Prostate gland (tissue), 2 donors: ENCODE measurements at regions not wholly inside any gene's neighbourhood (a gene's known extent, or its start where the extent isn't known, plus 50 kb on each side); places are given as distances from the start of the nearest gene placed in this dataset.
"Not testable (repeated sequence)": the region's sequence is repeated elsewhere in the genome, so short reads cannot be mapped to it uniquely, and the experiment has no call there.

Source experiments
- DNase-seq: peaks from one replicate; pipeline ENCODE4 v3.0.0-alpha.2; 2019; ENCODE audit warnings: low spot score
- H3K27ac ChIP-seq, 2 donors: fragments of 200-600 bp; sonication (generic); 2 replicates each; pipeline ENCODE4 v1.5.1; 2017 to 2019
- H3K27me3 ChIP-seq: fragments of 200-600 bp; sonication (generic); replicated peaks from 2 replicates; pipeline ENCODE4 v1.5.1; 2019; ENCODE audit not compliant: insufficient read depth
- H3K36me3 ChIP-seq, 2 donors: fragments of 200-600 bp; sonication (generic); 1 replicate in 1 of 2; 2 replicates in 1 of 2; pipeline versions ENCODE4 v1.5.1 to v1.8.1; 2017 to 2019
- H3K4me1 ChIP-seq: fragments of 200-600 bp; sonication (generic); replicated peaks from 2 replicates; pipeline ENCODE4 v1.5.1; 2019
- H3K4me3 ChIP-seq, 2 donors: fragments of 200-600 bp; sonication (generic); 2 replicates each; pipeline ENCODE4 v1.5.1; 2017 to 2019
- H3K9me3 ChIP-seq: fragments of 200-600 bp; sonication (generic); 2 replicates; pipeline ENCODE4 v1.5.1; 2017
- CTCF ChIP-seq, 4 experiments: fragments of 200-600 bp in 2 of 4; fragments of 450-650 bp in 2 of 4; sonication (generic) in 2 of 4; IDR thresholded peaks; 1 replicate in 3 of 4; 2 replicates in 1 of 4; pipeline ENCODE4 v1.5.1; 2016 to 2019; ENCODE audit warnings: antibody characterized with exemption in 4 of 4, mild to moderate bottlenecking in 2 of 4, moderate library complexity in 2 of 4
- POLR2A ChIP-seq: fragments of 450-650 bp; IDR thresholded peaks from one replicate; pipeline ENCODE4 v1.6.1; 2016; ENCODE audit warnings: antibody characterized with exemption, mild to moderate bottlenecking
- POLR2AphosphoS5 ChIP-seq: sonication (generic); formaldehyde crosslinking; IDR thresholded peaks from one replicate; pipeline ENCODE4 v1.6.1; 2017; ENCODE audit warnings: antibody characterized with exemption
- WGBS: methylation state at CpG from one replicate; pipeline ENCODE4 v1.1.5; 2018; 5-methylcytosine and 5-hydroxymethylcytosine counted together
- intact Hi-C: fragments of 100-400 bp; cut with DNase I; formaldehyde crosslinking; loops from one replicate; pipeline ENCODE4 v1.14.2; 2022

GRCh38 chr6:96410467-96410866 is 111.1 kb upstream of the UFL1 start:
- H3K27ac ChIP-seq = no peak overlapping the region
- H3K27me3 ChIP-seq = no peaks in the 10 kb centered on the region
- 83% methylated on average over 1 of the region's 1 CpG for WGBS
- DNase-seq = no peak
- H3K36me3 ChIP-seq = no peaks in the 10 kb centered on the region
- no peaks in the 10 kb centered on the region for H3K9me3 ChIP-seq
- TF ChIP-seq POLR2A (no peak), POLR2AphosphoS5 (no peak), CTCF (IDR thresholded peaks at IDR 0.05) (no peak)
- H3K4me3 ChIP-seq = no peak overlapping the region
- intact Hi-C loops = no loop called here
- H3K4me1 ChIP-seq = no peaks in the 10 kb centered on the region

- no peaks in the 10 kb centered on the region for H3K36me3 ChIP-seq
- no peak overlapping the region for H3K27ac ChIP-seq
- no peak overlapping the region for H3K4me3 ChIP-seq
- intact Hi-C loops = no loop called here
- no peaks in the 10 kb centered on the region for H3K9me3 ChIP-seq
- TF ChIP-seq POLR2A (no peak), POLR2AphosphoS5 (no peak), CTCF (IDR thresholded peaks at IDR 0.05) (no peak)
- H3K4me1 ChIP-seq = no peaks in the 10 kb centered on the region
- no peaks in the 10 kb centered on the region for H3K27me3 ChIP-seq
- DNase-seq = no peak
- WGBS = 50% methylated on average over 1 of the region's 1 CpG
These were observed 101.3 kb upstream of the UFL1 start for GRCh38 chr6:96420294-96420693.

GRCh38 chr6:96433950-96434349 is 87.7 kb upstream of the UFL1 start:
- H3K27me3 ChIP-seq = no peaks in the 10 kb centered on the region
- intact Hi-C loops = no loop called here
- no peaks in the 10 kb centered on the region for H3K9me3 ChIP-seq
- no peak overlapping the region for H3K27ac ChIP-seq
- no peaks in the 10 kb centered on the region for H3K36me3 ChIP-seq
- WGBS = 88% methylated on average over 2 of the region's 2 CpGs
- DNase-seq = no peak
- H3K4me1 ChIP-seq = no peaks in the 10 kb centered on the region
- TF ChIP-seq POLR2AphosphoS5 = no peak
- H3K4me3 ChIP-seq = no peak overlapping the region

GRCh38 chr6:96436398-96436797 is 85.2 kb upstream of the UFL1 start:
- Histone ChIP-seq H3K4me1 (no peaks in the 10 kb centered on the region), H3K27ac (no peak overlapping the region), H3K36me3 (no peaks in the 10 kb centered on the region), H3K27me3 (no peaks in the 10 kb centered on the region), H3K4me3 (no peak overlapping the region), H3K9me3 (no peaks in the 10 kb centered on the region)
- intact Hi-C loops = no loop called here
- WGBS = 52% methylated on average over 4 of the region's 4 CpGs
- DNase-seq = no peak
- TF ChIP-seq POLR2AphosphoS5 (no peak), POLR2A (no peak)

GRCh38 chr6:96437228-96437627 is 84.4 kb upstream of the UFL1 start:
- H3K36me3 ChIP-seq, H3K27ac ChIP-seq, H3K4me3 ChIP-seq, H3K4me1 ChIP-seq, H3K27me3 ChIP-seq, DNase-seq, intact Hi-C loops, H3K9me3 ChIP-seq: not testable (repeated sequence)
- WGBS = 75% methylated on average over 6 of the region's 6 CpGs

- WGBS = 32% methylated on average over 5 of the region's 5 CpGs
- Histone ChIP-seq H3K4me1 (no peaks in the 10 kb centered on the region), H3K27me3 (no peaks in the 10 kb centered on the region), H3K27ac (no peak overlapping the region), H3K9me3 (no peaks in the 10 kb centered on the region), H3K36me3 (no peaks in the 10 kb centered on the region), H3K4me3 (no peak overlapping the region)
- no peak for DNase-seq
- intact Hi-C loops = no loop called here
- TF ChIP-seq POLR2A (no peak), POLR2AphosphoS5 (no peak), CTCF (IDR thresholded peaks at IDR 0.05) (no peak)
These were observed 71.4 kb upstream of the UFL1 start for GRCh38 chr6:96450082-96450769.
